ENCODE measurements at regions not wholly inside any gene's neighbourhood (a gene's known extent, or its start where the extent isn't known, plus 50 kb on each side); places are given as distances from the start of the nearest gene placed in this dataset.

GRCh38 chr2:101617796-101618195 lies 79.7 kb upstream of the MAP4K4 start:
- WGBS, 2 donors: 77 to 84% methylated on average over 8 of the region's 8 CpGs
- no peak overlapping the region for H3K27ac ChIP-seq
- ATAC-seq (ENCODE audit: low FRiP score in 2 of 2) (no peak), DNase-seq (no peak)
- no peaks in the 10 kb centered on the region for H3K36me3 ChIP-seq
- H3K4me1 ChIP-seq: peaks cover 9 to 17% (median 12%) of the 10 kb centered on the region in 4 donors
- H3K9me3 ChIP-seq: no peaks in the 10 kb centered on the region
- H3K27me3 ChIP-seq: no peaks in the 10 kb centered on the region
- TF ChIP-seq POLR2A (IDR thresholded peaks at IDR 0.05): no peak
- TF ChIP-seq POLR2AphosphoS5 (IDR thresholded peaks at IDR 0.05): no peak
- TF ChIP-seq, protein P1, sequence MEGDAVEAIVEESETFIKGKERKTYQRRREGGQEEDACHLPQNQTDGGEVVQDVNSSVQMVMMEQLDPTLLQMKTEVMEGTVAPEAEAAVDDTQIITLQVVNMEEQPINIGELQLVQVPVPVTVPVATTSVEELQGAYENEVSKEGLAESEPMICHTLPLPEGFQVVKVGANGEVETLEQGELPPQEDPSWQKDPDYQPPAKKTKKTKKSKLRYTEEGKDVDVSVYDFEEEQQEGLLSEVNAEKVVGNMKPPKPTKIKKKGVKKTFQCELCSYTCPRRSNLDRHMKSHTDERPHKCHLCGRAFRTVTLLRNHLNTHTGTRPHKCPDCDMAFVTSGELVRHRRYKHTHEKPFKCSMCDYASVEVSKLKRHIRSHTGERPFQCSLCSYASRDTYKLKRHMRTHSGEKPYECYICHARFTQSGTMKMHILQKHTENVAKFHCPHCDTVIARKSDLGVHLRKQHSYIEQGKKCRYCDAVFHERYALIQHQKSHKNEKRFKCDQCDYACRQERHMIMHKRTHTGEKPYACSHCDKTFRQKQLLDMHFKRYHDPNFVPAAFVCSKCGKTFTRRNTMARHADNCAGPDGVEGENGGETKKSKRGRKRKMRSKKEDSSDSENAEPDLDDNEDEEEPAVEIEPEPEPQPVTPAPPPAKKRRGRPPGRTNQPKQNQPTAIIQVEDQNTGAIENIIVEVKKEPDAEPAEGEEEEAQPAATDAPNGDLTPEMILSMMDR (IDR thresholded peaks at IDR 0.05): no peak
- TF ChIP-seq EP300 (IDR thresholded peaks at IDR 0.05): no peak
- H3K4me3 ChIP-seq: no peak overlapping the region

GRCh38 chr2:101617188-101617587 lies 80.3 kb upstream of the MAP4K4 start:
- Histone ChIP-seq H3K27ac (no peak overlapping the region), H3K4me3 (no peak overlapping the region), H3K36me3 (no peaks in the 10 kb centered on the region), H3K27me3 (no peaks in the 10 kb centered on the region), H3K4me1 (peaks cover 9 to 13% (median 12%) of the 10 kb centered on the region in 4 donors), H3K9me3 (no peaks in the 10 kb centered on the region)
- WGBS, 2 donors: 80 to 87% methylated on average over 8 of the region's 8 CpGs
- TF ChIP-seq POLR2A (IDR thresholded peaks at IDR 0.05): no peak
- no peak for TF ChIP-seq EP300 (IDR thresholded peaks at IDR 0.05)
- no peak for TF ChIP-seq POLR2AphosphoS5 (IDR thresholded peaks at IDR 0.05)
- TF ChIP-seq, protein P1 (IDR thresholded peaks at IDR 0.05): no peak
- DNase-seq (no peak), ATAC-seq (ENCODE audit: low FRiP score in 2 of 2) (no peak)

GRCh38 chr2:101614127-101614759 lies 83.3 kb upstream of the MAP4K4 start:
- Histone ChIP-seq H3K4me1 (peaks cover 6 to 10% (median 8%) of the 10 kb centered on the region in 4 donors), H3K9me3 (no peaks in the 10 kb centered on the region), H3K27me3 (no peaks in the 10 kb centered on the region), H3K36me3 (no peaks in the 10 kb centered on the region), H3K4me3 (no peak overlapping the region), H3K27ac (no peak overlapping the region)
- no peak for ATAC-seq (ENCODE audit: low FRiP score in 2 of 2)
- WGBS, 2 donors: 84% methylated on average over 5 of the region's 5 CpGs
- DNase-seq: no peak
- TF ChIP-seq, protein P1 (IDR thresholded peaks at IDR 0.05): no peak
- TF ChIP-seq POLR2AphosphoS5 (IDR thresholded peaks at IDR 0.05) (no peak), POLR2A (IDR thresholded peaks at IDR 0.05) (no peak), EP300 (IDR thresholded peaks at IDR 0.05) (no peak)

GRCh38 chr2:101613056-101613704 lies 84.3 kb upstream of the MAP4K4 start:
- Histone ChIP-seq H3K4me3 (no peak overlapping the region), H3K9me3 (no peaks in the 10 kb centered on the region), H3K4me1 (no peaks in the 10 kb centered on the region), H3K27ac (no peak overlapping the region), H3K27me3 (no peaks in the 10 kb centered on the region), H3K36me3 (no peaks in the 10 kb centered on the region)
- no peak for DNase-seq
- WGBS, 2 donors: 84 to 85% methylated on average over 15 of the region's 15 CpGs
- TF ChIP-seq EP300 (IDR thresholded peaks at IDR 0.05) (no peak), POLR2A (IDR thresholded peaks at IDR 0.05) (no peak), POLR2AphosphoS5 (IDR thresholded peaks at IDR 0.05) (no peak)
- TF ChIP-seq, protein P1 (IDR thresholded peaks at IDR 0.05): no peak
- no peak for ATAC-seq (ENCODE audit: low FRiP score in 2 of 2)

- DNase-seq (no peak), ATAC-seq (ENCODE audit: low FRiP score in 2 of 2) (no peak)
- 82 to 83% methylated on average over 3 of the region's 3 CpGs for WGBS, 2 donors
- Histone ChIP-seq H3K36me3 (no peaks in the 10 kb centered on the region), H3K27me3 (no peaks in the 10 kb centered on the region), H3K9me3 (no peaks in the 10 kb centered on the region), H3K4me3 (no peak overlapping the region), H3K4me1 (no peaks in the 10 kb centered on the region), H3K27ac (no peak overlapping the region)
- TF ChIP-seq POLR2AphosphoS5 (IDR thresholded peaks at IDR 0.05): no peak
- no peak for TF ChIP-seq EP300 (IDR thresholded peaks at IDR 0.05)
- TF ChIP-seq POLR2A (IDR thresholded peaks at IDR 0.05): no peak
- TF ChIP-seq, protein P1 (IDR thresholded peaks at IDR 0.05): no peak
Observed at GRCh38 chr2:101612019-101612418, 85.5 kb upstream of the MAP4K4 start.
